ENCODE measurements at regions not wholly inside any gene's neighbourhood (a gene's known extent, or its start where the extent isn't known, plus 50 kb on each side); places are given as distances from the start of the nearest gene placed in this dataset.

GRCh38 chr10:61100887-61101286, 156.9 kb upstream of the RHOBTB1 start:
- ChIA-PET CTCF (no interaction called here), POLR2A (ENCODE audit: low non-redundant PET) (no interaction called here)
- DNase-seq (ENCODE audit: low spot score) = no peak
- no peak for TF ChIP-seq CTCF (conservative IDR thresholded peaks at IDR 0.05; ENCODE audit: low read depth)
- no peak overlapping the region for H3K27ac ChIP-seq

GRCh38 chr10:61099756-61100155, 155.8 kb upstream of the RHOBTB1 start:
- no peak for TF ChIP-seq CTCF (conservative IDR thresholded peaks at IDR 0.05; ENCODE audit: low read depth)
- no peak overlapping the region for H3K27ac ChIP-seq
- ChIA-PET CTCF (no interaction called here), POLR2A (ENCODE audit: low non-redundant PET) (no interaction called here)
- no peak for DNase-seq (ENCODE audit: low spot score)

- CTCF ChIA-PET = no interaction called here
- POLR2A ChIA-PET (ENCODE audit: low non-redundant PET) = no interaction called here
- no peak for TF ChIP-seq CTCF (conservative IDR thresholded peaks at IDR 0.05; ENCODE audit: low read depth)
These were observed 155.0 kb upstream of the RHOBTB1 start for GRCh38 chr10:61098966-61099365.

GRCh38 chr10:61097026-61097425, 153.0 kb upstream of the RHOBTB1 start:
- ChIA-PET POLR2A (ENCODE audit: low non-redundant PET) (no interaction called here), CTCF (no interaction called here)
- no peak for DNase-seq (ENCODE audit: low spot score)
- TF ChIP-seq CTCF (conservative IDR thresholded peaks at IDR 0.05; ENCODE audit: low read depth) = no peak
- H3K27ac ChIP-seq = no peak overlapping the region

More at GRCh38 chr10:61098966-61099365, 155.0 kb upstream of the RHOBTB1 start:
- no peak overlapping the region for H3K27ac ChIP-seq
- DNase-seq (ENCODE audit: low spot score) = no peak

GRCh38 chr10:61096056-61096455, 152.1 kb upstream of the RHOBTB1 start:
- ChIA-PET POLR2A (ENCODE audit: low non-redundant PET) (no interaction called here), CTCF (interaction anchor here (0.7 kb wide), 1 partner anchor 18 kb away, joined by 3 read pairs; no protein-coding TSS in a partner anchor)
- H3K27ac ChIP-seq = no peak overlapping the region
- TF ChIP-seq CTCF (conservative IDR thresholded peaks at IDR 0.05; ENCODE audit: low read depth) = no peak
- no peak for DNase-seq (ENCODE audit: low spot score)

GRCh38 chr10:61091531-61091930, 147.5 kb upstream of the RHOBTB1 start:
- no peak overlapping the region for H3K27ac ChIP-seq
- ChIA-PET POLR2A (ENCODE audit: low non-redundant PET) (no interaction called here), CTCF (interaction anchor here (0.6 kb wide), 1 partner anchor 13 kb away, joined by 5 read pairs; no protein-coding TSS in a partner anchor)
- no peak for DNase-seq (ENCODE audit: low spot score)
- TF ChIP-seq CTCF (conservative IDR thresholded peaks at IDR 0.05; ENCODE audit: low read depth) = no peak

GRCh38 chr10:61089251-61089650, 145.3 kb upstream of the RHOBTB1 start:
- POLR2A ChIA-PET (ENCODE audit: low non-redundant PET) = no interaction called here
- no peak overlapping the region for H3K27ac ChIP-seq
- CTCF ChIA-PET = no interaction called here
- no peak for DNase-seq (ENCODE audit: low spot score)
- no peak for TF ChIP-seq CTCF (conservative IDR thresholded peaks at IDR 0.05; ENCODE audit: low read depth)

All from RWPE1 (cell line).